IMR-90 (cell line): ENCODE measurements at regions not wholly inside any gene's neighbourhood (a gene's known extent, or its start where the extent isn't known, plus 50 kb on each side); places are given as distances from the start of the nearest gene placed in this dataset.

Experiments used
- ATAC-seq: fragments of 200-7000 bp; cut with Tn5 transposase; 2 replicates; pipeline ENCODE4 v1.9.1; 2020; ENCODE audit warnings: low read depth, mild to moderate bottlenecking, moderate library complexity
- BruUV-seq: library from RNA; stranded (reverse); fragments of 400-500 nt; replicated peaks from 2 replicates; lab custom pipeline; 2021; lab: Mats Ljungman, UMichigan
- CTCF ChIA-PET: fragments of 300-600 bp; formaldehyde crosslinking; extraction: SDS; loops from one replicate; lab custom pipeline; 2021; ENCODE audit warnings: antibody characterized with exemption; lab: Yijun Ruan, JAX
- POLR2A ChIA-PET: fragments of 300-600 bp; sonication (Branson Sonifier 250); formaldehyde crosslinking; loops from one replicate; lab custom pipeline; 2022; ENCODE audit warnings: antibody characterized with exemption; ENCODE audit not compliant: unreplicated experiment; lab: Charles Lee
- DNase-seq: peaks from one replicate; pipeline ENCODE4 v3.0.0; 2013
- H2AFZ ChIP-seq: replicated peaks from 2 replicates; pipeline ENCODE3; 2013; ENCODE audit warnings: low read length, mild to moderate bottlenecking; ENCODE audit not compliant: poor library complexity
- H2AK5ac ChIP-seq: 2 replicates; pipeline ENCODE4 v1.6.1; 2013; ENCODE audit warnings: low read depth, low read length, inconsistent platforms
- H2AK9ac ChIP-seq: replicated peaks from 2 replicates; pipeline ENCODE3; 2013; ENCODE audit warnings: mild to moderate bottlenecking, low read depth, low read length, moderate library complexity; ENCODE audit not compliant: poor library complexity
- H2BK120ac ChIP-seq: 2 replicates; pipeline ENCODE4 v1.6.1; 2013; ENCODE audit warnings: low read depth, low read length, inconsistent platforms
- H2BK15ac ChIP-seq: 3 replicates; pipeline ENCODE4 v1.6.1; 2013; ENCODE audit warnings: low read depth, low read length, inconsistent platforms
- H2BK20ac ChIP-seq: 2 replicates; pipeline ENCODE4 v1.6.1; 2013; ENCODE audit warnings: low read depth, mild to moderate bottlenecking, inconsistent platforms, low read length, moderate library complexity
- H2BK5ac ChIP-seq: 2 replicates; pipeline ENCODE4 v1.6.1; 2013; ENCODE audit warnings: mild to moderate bottlenecking, low read depth, low read length, inconsistent platforms; ENCODE audit not compliant: poor library complexity, severe bottlenecking
- H3K14ac ChIP-seq: replicated peaks from 2 replicates; pipeline ENCODE4 v1.6.1; 2013; ENCODE audit warnings: low read depth, low read length, inconsistent platforms
- H3K18ac ChIP-seq: 2 replicates; pipeline ENCODE4 v1.6.1; 2013; ENCODE audit warnings: low read depth, low read length, control low read depth
- H3K23ac ChIP-seq: 2 replicates; pipeline ENCODE4 v1.6.1; 2013; ENCODE audit warnings: low read depth, low read length, inconsistent platforms
- H3K27ac ChIP-seq: 2 replicates; pipeline ENCODE4 v1.5.1; 2013; ENCODE audit warnings: mild to moderate bottlenecking, control low read depth, low read length; ENCODE audit not compliant: insufficient read depth
- H3K27me3 ChIP-seq: 2 replicates; pipeline ENCODE4 v1.6.1; 2013; ENCODE audit warnings: low read length; ENCODE audit not compliant: control insufficient read depth, insufficient read depth
- H3K36me3 ChIP-seq: 2 replicates; pipeline ENCODE4 v1.6.1; 2013; ENCODE audit warnings: low read length, mixed read lengths; ENCODE audit not compliant: control insufficient read depth, insufficient read depth
- H3K4ac ChIP-seq: 2 replicates; pipeline ENCODE4 v1.6.1; 2013; ENCODE audit warnings: low read depth, low read length, inconsistent platforms
- H3K4me1 ChIP-seq: 2 replicates; pipeline ENCODE4 v1.6.1; 2013; ENCODE audit warnings: low read length, mixed read lengths; ENCODE audit not compliant: control insufficient read depth, insufficient read depth
- H3K4me2 ChIP-seq: 2 replicates; pipeline ENCODE4 v1.6.1; 2013; ENCODE audit warnings: low read depth, mild to moderate bottlenecking, control low read depth, low read length, moderate library complexity
- H3K4me3 ChIP-seq: 2 replicates; pipeline ENCODE4 v1.5.1; 2013; ENCODE audit warnings: low read depth, mild to moderate bottlenecking, control low read depth, low read length, moderate library complexity; ENCODE audit not compliant: insufficient read depth
- H3K56ac ChIP-seq: 2 replicates; pipeline ENCODE4 v1.6.1; 2013; ENCODE audit warnings: low read length, inconsistent platforms; ENCODE audit not compliant: insufficient read depth; ENCODE audit errors: extremely low read depth
- H3K79me1 ChIP-seq, 2 experiments: 2 replicates each; pipeline ENCODE4 v1.6.1; 2013; ENCODE audit warnings: low read length in 2 of 2, inconsistent platforms in 1 of 2, low read depth in 1 of 2
- H3K9ac ChIP-seq: 2 replicates; pipeline ENCODE4 v1.6.1; 2013; ENCODE audit warnings: low read depth, low read length, control low read depth
- H3K9me1 ChIP-seq: 2 replicates; pipeline ENCODE4 v1.6.1; 2013; ENCODE audit warnings: low read length, inconsistent platforms; ENCODE audit not compliant: insufficient read depth
- H3K9me3 ChIP-seq: 2 replicates; pipeline ENCODE4 v1.6.1; 2013; ENCODE audit warnings: low read length; ENCODE audit not compliant: control insufficient read depth, insufficient read depth
- H4K20me1 ChIP-seq: 2 replicates; pipeline ENCODE4 v1.6.1; 2013; ENCODE audit warnings: low read length, inconsistent platforms; ENCODE audit not compliant: insufficient read depth
- H4K5ac ChIP-seq: 2 replicates; pipeline ENCODE4 v1.6.1; 2013; ENCODE audit warnings: mild to moderate bottlenecking, low read depth, low read length, control low read depth
- H4K8ac ChIP-seq, 2 experiments: 2 replicates each; pipeline ENCODE4 v1.6.1; 2013; ENCODE audit warnings: low read depth in 2 of 2, low read length in 2 of 2, control low read depth in 1 of 2, inconsistent platforms in 1 of 2
- H4K91ac ChIP-seq: 2 replicates; pipeline ENCODE4 v1.6.1; 2013; ENCODE audit warnings: low read depth, low read length, inconsistent platforms; ENCODE audit not compliant: insufficient read depth
- CEBPB ChIP-seq: IDR thresholded peaks from 2 replicates; pipeline ENCODE4 v1.6.1; 2012; ENCODE audit warnings: low read depth, low read length, improper control_type of control experiment
- CHD1 ChIP-seq: IDR thresholded peaks from 2 replicates; pipeline ENCODE4 v1.6.1; 2012; ENCODE audit warnings: low read depth, low read length, improper control_type of control experiment
- FOS ChIP-seq: fragments of 150-350 bp; IDR thresholded peaks from 2 replicates; pipeline ENCODE4 v1.6.1; 2016; ENCODE audit warnings: low read depth, low read length
- MAFK ChIP-seq: IDR thresholded peaks from 2 replicates; pipeline ENCODE4 v1.6.1; 2012; ENCODE audit warnings: low read depth, low read length, improper control_type of control experiment
- NFE2L2 ChIP-seq: fragments of 150-350 bp; IDR thresholded peaks from 2 replicates; pipeline ENCODE4 v1.6.1; 2016; ENCODE audit warnings: low read depth, mild to moderate bottlenecking, low read length
- RAD21 ChIP-seq: IDR thresholded peaks from 2 replicates; pipeline ENCODE4 v1.6.1; 2012; ENCODE audit warnings: low read length, improper control_type of control experiment
- RFX5 ChIP-seq: IDR thresholded peaks from 2 replicates; pipeline ENCODE4 v1.8.0; 2012; ENCODE audit warnings: low read depth, mild to moderate bottlenecking, low read length, moderate library complexity
- SMC3 ChIP-seq: fragments of 150-350 bp; IDR thresholded peaks from 2 replicates; pipeline ENCODE4 v1.6.1; 2016; ENCODE audit warnings: low read depth, mild to moderate bottlenecking, antibody characterized with exemption, low read length, moderate library complexity
- WGBS, 2 experiments: methylation state at CpG; one replicate each; pipeline versions ENCODE4 v1.1.5 to v1.1.7; 2013; ENCODE audit warnings: missing lambda C conversion rate in 2 of 2; ENCODE audit not compliant: insufficient read length in 1 of 2; ENCODE audit errors: extremely low coverage in 2 of 2; 5-methylcytosine and 5-hydroxymethylcytosine counted together
- dilution Hi-C: fragments of 300-500 bp; cut with HindIII; formaldehyde crosslinking; loops from one replicate; pipeline ENCODE4 v1.14.3; 2018; ENCODE audit warnings: low sequenced_read_pairs; ENCODE audit not compliant: unreplicated experiment
- in situ Hi-C: fragments of 300-500 bp; cut with MboI; formaldehyde crosslinking; loops from 3 replicates; pipeline ENCODE4 v1.14.3; 2019; ENCODE audit warnings: low sequenced_read_pairs, inconsistent platforms, mixed read lengths
- intact Hi-C: fragments of 100-400 bp; cut with micrococcal nuclease; formaldehyde crosslinking; loops from 2 replicates; pipeline ENCODE4 v1.10.0; 2022
- TF ChIP-seq, protein P1 (sequence below): fragments of 150-350 bp; IDR thresholded peaks from 2 replicates; pipeline ENCODE4 v1.6.1; 2017; ENCODE audit warnings: mild to moderate bottlenecking, antibody characterized with exemption, low read length, low read depth
- TF ChIP-seq, protein P2 (sequence below): fragments of 150-350 bp; IDR thresholded peaks from 2 replicates; pipeline ENCODE4 v1.6.1; 2016; ENCODE audit warnings: low read depth, mild to moderate bottlenecking, low read length, moderate library complexity, borderline replicate concordance
- TF ChIP-seq, protein P3 (sequence below): conservative IDR thresholded peaks from 2 replicates; pipeline ENCODE4 v1.5.1; 2012; ENCODE audit warnings: mild to moderate bottlenecking, low read depth, low read length, improper control_type of control experiment

DNA sequence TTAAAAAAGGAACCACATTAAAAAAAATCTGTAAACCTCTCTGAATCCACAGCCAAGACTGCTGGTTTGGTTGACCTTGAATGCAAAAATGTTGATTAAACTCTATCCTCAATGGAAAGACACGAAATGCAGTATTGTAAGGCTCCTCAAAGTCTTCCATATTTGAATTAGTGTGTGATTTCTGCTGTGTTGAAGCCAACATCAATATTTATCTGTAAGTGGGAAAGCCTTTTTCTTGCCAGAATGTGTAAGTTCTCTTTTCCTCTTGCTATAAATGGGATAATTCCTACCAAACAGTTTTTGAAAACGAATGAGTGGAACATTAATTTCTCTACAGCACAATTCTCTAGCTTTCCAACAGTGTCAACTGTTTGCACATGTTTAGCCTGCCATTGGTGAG is 422.1 kb upstream of the TNC start:
- no peak overlapping the region for H2AK9ac ChIP-seq
- no peak overlapping the region for H2BK15ac ChIP-seq
- no peak overlapping the region for H2AK5ac ChIP-seq
- POLR2A ChIA-PET, result interaction anchor here (0.6 kb wide), 1 partner anchor 640 kb away, joined by 3 read pairs; no protein-coding TSS in a partner anchor
- peaks cover 2% of the 10 kb centered on the region; the same call in 1 of the 2 replicates for H3K27me3 ChIP-seq
- WGBS, 2 experiments, result no CpG with 5 or more reads among the region's 2 CpGs
- H4K8ac ChIP-seq, result no peak overlapping the region
- CTCF ChIA-PET, result no interaction called here
- no peak overlapping the region for H3K4me3 ChIP-seq
- peak; percentile 53 for DNase-seq
- no peaks in the 10 kb centered on the region for H3K79me1 ChIP-seq
- H4K5ac ChIP-seq, result no peak overlapping the region
- intact Hi-C loops, result no loop called here
- no peaks in the 10 kb centered on the region for H3K4me1 ChIP-seq
- H2BK20ac ChIP-seq, result no peak overlapping the region
- no peak overlapping the region for H3K14ac ChIP-seq
- no peak overlapping the region for H3K23ac ChIP-seq
- H3K36me3 ChIP-seq, result no peaks in the 10 kb centered on the region
- H4K20me1 ChIP-seq, result no peaks in the 10 kb centered on the region
- H3K4ac ChIP-seq, result no peak overlapping the region
- TF ChIP-seq, protein P1, sequence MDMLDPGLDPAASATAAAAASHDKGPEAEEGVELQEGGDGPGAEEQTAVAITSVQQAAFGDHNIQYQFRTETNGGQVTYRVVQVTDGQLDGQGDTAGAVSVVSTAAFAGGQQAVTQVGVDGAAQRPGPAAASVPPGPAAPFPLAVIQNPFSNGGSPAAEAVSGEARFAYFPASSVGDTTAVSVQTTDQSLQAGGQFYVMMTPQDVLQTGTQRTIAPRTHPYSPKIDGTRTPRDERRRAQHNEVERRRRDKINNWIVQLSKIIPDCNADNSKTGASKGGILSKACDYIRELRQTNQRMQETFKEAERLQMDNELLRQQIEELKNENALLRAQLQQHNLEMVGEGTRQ, result no peak
- TF ChIP-seq SMC3 (no peak), CEBPB (no peak), NFE2L2 (no peak), CHD1 (no peak), RAD21 (no peak), FOS (no peak), MAFK (no peak), RFX5 (no peak)
- TF ChIP-seq, protein P2, sequence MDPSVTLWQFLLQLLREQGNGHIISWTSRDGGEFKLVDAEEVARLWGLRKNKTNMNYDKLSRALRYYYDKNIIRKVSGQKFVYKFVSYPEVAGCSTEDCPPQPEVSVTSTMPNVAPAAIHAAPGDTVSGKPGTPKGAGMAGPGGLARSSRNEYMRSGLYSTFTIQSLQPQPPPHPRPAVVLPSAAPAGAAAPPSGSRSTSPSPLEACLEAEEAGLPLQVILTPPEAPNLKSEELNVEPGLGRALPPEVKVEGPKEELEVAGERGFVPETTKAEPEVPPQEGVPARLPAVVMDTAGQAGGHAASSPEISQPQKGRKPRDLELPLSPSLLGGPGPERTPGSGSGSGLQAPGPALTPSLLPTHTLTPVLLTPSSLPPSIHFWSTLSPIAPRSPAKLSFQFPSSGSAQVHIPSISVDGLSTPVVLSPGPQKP, result no peak
- TF ChIP-seq, protein P3, sequence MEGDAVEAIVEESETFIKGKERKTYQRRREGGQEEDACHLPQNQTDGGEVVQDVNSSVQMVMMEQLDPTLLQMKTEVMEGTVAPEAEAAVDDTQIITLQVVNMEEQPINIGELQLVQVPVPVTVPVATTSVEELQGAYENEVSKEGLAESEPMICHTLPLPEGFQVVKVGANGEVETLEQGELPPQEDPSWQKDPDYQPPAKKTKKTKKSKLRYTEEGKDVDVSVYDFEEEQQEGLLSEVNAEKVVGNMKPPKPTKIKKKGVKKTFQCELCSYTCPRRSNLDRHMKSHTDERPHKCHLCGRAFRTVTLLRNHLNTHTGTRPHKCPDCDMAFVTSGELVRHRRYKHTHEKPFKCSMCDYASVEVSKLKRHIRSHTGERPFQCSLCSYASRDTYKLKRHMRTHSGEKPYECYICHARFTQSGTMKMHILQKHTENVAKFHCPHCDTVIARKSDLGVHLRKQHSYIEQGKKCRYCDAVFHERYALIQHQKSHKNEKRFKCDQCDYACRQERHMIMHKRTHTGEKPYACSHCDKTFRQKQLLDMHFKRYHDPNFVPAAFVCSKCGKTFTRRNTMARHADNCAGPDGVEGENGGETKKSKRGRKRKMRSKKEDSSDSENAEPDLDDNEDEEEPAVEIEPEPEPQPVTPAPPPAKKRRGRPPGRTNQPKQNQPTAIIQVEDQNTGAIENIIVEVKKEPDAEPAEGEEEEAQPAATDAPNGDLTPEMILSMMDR, result no peak
- no peak overlapping the region for H4K91ac ChIP-seq
- H3K27ac ChIP-seq, result no peak overlapping the region
- ATAC-seq, result no peak
- H2BK120ac ChIP-seq, result no peak overlapping the region
- no peak overlapping the region for H3K18ac ChIP-seq
- no peak overlapping the region for H3K56ac ChIP-seq
- BruUV-seq, result no TSS peak
- dilution Hi-C loops, result no loop called here
- no peak overlapping the region for H2BK5ac ChIP-seq
- no peaks in the 10 kb centered on the region for H3K9me1 ChIP-seq
- in situ Hi-C loops, result no loop called here
- H3K9ac ChIP-seq, result no peak overlapping the region
- no peak overlapping the region for H2AFZ ChIP-seq
- no peaks in the 10 kb centered on the region for H3K9me3 ChIP-seq
- H3K4me2 ChIP-seq, result no peak overlapping the region
